ENCODE measurements at regions not wholly inside any gene's neighbourhood (a gene's known extent, or its start where the extent isn't known, plus 50 kb on each side); places are given as distances from the start of the nearest gene placed in this dataset.

DNA sequence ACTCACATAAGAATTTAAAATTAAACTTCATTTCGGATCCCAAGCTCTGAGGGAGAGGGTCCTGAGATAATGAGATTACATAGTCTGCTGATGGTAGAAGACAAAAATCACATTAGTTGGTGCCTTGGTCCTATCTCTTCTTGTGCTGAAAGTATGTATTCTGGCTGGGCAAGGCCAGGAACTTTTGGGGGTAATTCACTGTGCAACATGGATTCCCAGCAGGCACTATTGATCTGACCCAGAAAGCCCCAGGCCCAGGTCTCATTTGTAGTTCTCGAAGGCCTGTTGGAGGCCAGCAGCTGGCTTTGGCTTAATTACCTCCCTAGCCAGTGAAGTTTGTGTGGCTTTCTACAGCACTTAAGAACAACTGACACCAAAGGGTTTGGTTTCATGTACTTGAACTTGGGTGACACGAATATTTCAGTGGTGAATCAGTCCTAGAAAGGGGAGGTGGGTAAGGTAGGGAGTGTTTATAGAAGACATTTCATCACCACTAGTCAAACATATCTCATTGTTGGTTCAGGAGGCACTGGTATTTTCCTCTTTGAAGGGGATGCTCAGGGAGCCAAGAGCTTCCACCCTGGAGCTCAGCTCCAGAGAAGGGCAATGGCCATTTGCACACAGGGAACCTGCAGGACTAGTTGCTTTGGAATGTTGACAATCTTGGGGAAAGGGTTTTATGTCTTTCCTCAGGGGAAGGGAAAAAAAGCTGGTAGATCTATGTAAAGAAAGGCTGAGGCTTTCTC, 217.8 kb downstream of the OSR1 start (continued):
- no peak for TF ChIP-seq ZBTB2 (CRISPR knock-in tag; IDR thresholded peaks at IDR 0.05; ENCODE audit: low read depth)
- TF ChIP-seq FOXK2 (IDR thresholded peaks at IDR 0.05): peak; percentile 14; the same call in 1 of the 2 replicates
- TF ChIP-seq PRPF4 (IDR thresholded peaks at IDR 0.05; ENCODE audit: low read depth, low read length, poor library complexity, severe bottlenecking): no peak
- TF ChIP-seq NCOR1 (IDR thresholded peaks at IDR 0.05; ENCODE audit: borderline replicate concordance, low read length): peak; percentile 72; the same call in 1 of the 2 replicates
- peak; percentile 52; the same call in 1 of the 2 replicates for TF ChIP-seq ZNF556 (CRISPR knock-in tag; IDR thresholded peaks at IDR 0.05; ENCODE audit: borderline replicate concordance)
- TF ChIP-seq FOXP1 (IDR thresholded peaks at IDR 0.05): 0 out of 2 replicates have a peak, but pooled peaks have one; percentile 15
- TF ChIP-seq FOXP1 (CRISPR knock-in tag; IDR thresholded peaks at IDR 0.05): peak; percentile 88
- TF ChIP-seq, protein P1, sequence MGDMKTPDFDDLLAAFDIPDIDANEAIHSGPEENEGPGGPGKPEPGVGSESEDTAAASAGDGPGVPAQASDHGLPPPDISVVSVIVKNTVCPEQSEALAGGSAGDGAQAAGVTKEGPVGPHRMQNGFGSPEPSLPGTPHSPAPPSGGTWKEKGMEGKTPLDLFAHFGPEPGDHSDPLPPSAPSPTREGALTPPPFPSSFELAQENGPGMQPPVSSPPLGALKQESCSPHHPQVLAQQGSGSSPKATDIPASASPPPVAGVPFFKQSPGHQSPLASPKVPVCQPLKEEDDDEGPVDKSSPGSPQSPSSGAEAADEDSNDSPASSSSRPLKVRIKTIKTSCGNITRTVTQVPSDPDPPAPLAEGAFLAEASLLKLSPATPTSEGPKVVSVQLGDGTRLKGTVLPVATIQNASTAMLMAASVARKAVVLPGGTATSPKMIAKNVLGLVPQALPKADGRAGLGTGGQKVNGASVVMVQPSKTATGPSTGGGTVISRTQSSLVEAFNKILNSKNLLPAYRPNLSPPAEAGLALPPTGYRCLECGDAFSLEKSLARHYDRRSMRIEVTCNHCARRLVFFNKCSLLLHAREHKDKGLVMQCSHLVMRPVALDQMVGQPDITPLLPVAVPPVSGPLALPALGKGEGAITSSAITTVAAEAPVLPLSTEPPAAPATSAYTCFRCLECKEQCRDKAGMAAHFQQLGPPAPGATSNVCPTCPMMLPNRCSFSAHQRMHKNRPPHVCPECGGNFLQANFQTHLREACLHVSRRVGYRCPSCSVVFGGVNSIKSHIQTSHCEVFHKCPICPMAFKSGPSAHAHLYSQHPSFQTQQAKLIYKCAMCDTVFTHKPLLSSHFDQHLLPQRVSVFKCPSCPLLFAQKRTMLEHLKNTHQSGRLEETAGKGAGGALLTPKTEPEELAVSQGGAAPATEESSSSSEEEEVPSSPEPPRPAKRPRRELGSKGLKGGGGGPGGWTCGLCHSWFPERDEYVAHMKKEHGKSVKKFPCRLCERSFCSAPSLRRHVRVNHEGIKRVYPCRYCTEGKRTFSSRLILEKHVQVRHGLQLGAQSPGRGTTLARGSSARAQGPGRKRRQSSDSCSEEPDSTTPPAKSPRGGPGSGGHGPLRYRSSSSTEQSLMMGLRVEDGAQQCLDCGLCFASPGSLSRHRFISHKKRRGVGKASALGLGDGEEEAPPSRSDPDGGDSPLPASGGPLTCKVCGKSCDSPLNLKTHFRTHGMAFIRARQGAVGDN (CRISPR knock-in tag; IDR thresholded peaks at IDR 0.05): no peak
- no peak for TF ChIP-seq ZBTB3 (CRISPR knock-in tag; IDR thresholded peaks at IDR 0.05; ENCODE audit: borderline replicate concordance, low read depth)
- 0 out of 2 replicates have a peak, but pooled peaks have one; percentile 18 for TF ChIP-seq ZNF629 (CRISPR knock-in tag; conservative IDR thresholded peaks at IDR 0.05)
- no peak for TF ChIP-seq ETV6 (CRISPR knock-in tag; conservative IDR thresholded peaks at IDR 0.05)
- TF ChIP-seq ZZZ3 (CRISPR knock-in tag; IDR thresholded peaks at IDR 0.05; ENCODE audit: borderline replicate concordance): no peak
- TF ChIP-seq RFXANK (CRISPR knock-in tag; IDR thresholded peaks at IDR 0.05): no peak
- no peak for TF ChIP-seq IKZF4 (CRISPR knock-in tag; IDR thresholded peaks at IDR 0.05; ENCODE audit: borderline replicate concordance, low read depth, not compliant biosample characterization)
- no peak for TF ChIP-seq NBN (conservative IDR thresholded peaks at IDR 0.05)
- peak; percentile 68; the same call in 1 of the 2 replicates for TF ChIP-seq KLF6 (CRISPR knock-in tag; IDR thresholded peaks at IDR 0.05)
- no peak for TF ChIP-seq ZNF234 (CRISPR knock-in tag; conservative IDR thresholded peaks at IDR 0.05)
- TF ChIP-seq ZNF589 (CRISPR knock-in tag; conservative IDR thresholded peaks at IDR 0.05): no peak
- peak; percentile 100 for TF ChIP-seq FOSL2 (CRISPR knock-in tag; IDR thresholded peaks at IDR 0.05)
- TF ChIP-seq, protein P2, sequence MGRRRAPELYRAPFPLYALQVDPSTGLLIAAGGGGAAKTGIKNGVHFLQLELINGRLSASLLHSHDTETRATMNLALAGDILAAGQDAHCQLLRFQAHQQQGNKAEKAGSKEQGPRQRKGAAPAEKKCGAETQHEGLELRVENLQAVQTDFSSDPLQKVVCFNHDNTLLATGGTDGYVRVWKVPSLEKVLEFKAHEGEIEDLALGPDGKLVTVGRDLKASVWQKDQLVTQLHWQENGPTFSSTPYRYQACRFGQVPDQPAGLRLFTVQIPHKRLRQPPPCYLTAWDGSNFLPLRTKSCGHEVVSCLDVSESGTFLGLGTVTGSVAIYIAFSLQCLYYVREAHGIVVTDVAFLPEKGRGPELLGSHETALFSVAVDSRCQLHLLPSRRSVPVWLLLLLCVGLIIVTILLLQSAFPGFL (CRISPR knock-in tag; IDR thresholded peaks at IDR 0.05): no peak
- no peak for TF ChIP-seq ESRRA (CRISPR knock-in tag; IDR thresholded peaks at IDR 0.05; ENCODE audit: low read depth)
- TF ChIP-seq, protein P3, sequence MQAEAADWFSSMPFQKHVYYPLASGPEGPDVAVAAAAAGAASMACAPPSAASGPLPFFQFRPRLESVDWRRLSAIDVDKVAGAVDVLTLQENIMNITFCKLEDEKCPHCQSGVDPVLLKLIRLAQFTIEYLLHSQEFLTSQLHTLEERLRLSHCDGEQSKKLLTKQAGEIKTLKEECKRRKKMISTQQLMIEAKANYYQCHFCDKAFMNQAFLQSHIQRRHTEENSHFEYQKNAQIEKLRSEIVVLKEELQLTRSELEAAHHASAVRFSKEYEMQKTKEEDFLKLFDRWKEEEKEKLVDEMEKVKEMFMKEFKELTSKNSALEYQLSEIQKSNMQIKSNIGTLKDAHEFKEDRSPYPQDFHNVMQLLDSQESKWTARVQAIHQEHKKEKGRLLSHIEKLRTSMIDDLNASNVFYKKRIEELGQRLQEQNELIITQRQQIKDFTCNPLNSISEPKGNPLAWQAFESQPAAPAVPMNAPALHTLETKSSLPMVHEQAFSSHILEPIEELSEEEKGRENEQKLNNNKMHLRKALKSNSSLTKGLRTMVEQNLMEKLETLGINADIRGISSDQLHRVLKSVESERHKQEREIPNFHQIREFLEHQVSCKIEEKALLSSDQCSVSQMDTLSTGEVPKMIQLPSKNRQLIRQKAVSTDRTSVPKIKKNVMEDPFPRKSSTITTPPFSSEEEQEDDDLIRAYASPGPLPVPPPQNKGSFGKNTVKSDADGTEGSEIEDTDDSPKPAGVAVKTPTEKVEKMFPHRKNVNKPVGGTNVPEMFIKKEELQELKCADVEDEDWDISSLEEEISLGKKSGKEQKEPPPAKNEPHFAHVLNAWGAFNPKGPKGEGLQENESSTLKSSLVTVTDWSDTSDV (CRISPR knock-in tag; IDR thresholded peaks at IDR 0.05): no peak
